Astrocyte of the hippocampus (primary cell): ENCODE measurements at regions not wholly inside any gene's neighbourhood (a gene's known extent, or its start where the extent isn't known, plus 50 kb on each side); places are given as distances from the start of the nearest gene placed in this dataset.
"Not testable (repeated sequence)": the region's sequence is repeated elsewhere in the genome, so short reads cannot be mapped to it uniquely, and the experiment has no call there.

Experiments
- DNase-seq: peaks from one replicate; pipeline ENCODE4 v3.0.0; 2011; ENCODE audit warnings: low read depth, low spot score

DNA sequence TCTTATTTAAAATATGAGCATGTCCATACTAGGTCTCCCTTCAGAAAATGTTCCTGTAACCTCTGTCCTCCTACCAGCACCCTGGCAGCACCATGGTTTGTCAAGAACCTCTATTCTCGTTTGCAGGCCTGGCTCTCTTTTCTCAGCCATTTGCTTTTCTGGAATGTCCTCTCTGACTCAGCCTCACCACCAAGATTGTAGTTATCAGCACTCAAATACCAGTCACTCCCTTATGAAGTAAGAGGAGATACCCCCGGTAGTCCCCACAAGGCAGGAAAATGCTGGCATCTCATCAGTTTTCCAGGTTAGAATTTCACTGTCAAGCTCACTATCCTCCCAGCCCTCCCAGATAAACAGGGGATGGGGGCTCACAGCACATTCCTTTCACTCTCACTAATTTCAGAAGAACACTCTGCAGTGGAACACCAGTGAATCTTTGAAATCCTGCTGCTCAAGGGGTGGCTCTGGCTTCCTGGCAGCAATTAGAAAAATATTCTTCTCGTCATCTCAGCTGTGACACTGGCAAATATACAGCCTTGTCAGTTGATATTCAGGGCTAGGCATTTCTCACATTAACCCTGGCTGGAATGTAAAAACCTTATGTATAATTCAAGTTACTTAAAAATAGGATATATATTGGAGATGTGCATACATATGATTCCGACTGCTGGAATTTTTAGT lies 129.2 kb downstream of the TBX18 start:
- peak; percentile 74 for DNase-seq

DNA sequence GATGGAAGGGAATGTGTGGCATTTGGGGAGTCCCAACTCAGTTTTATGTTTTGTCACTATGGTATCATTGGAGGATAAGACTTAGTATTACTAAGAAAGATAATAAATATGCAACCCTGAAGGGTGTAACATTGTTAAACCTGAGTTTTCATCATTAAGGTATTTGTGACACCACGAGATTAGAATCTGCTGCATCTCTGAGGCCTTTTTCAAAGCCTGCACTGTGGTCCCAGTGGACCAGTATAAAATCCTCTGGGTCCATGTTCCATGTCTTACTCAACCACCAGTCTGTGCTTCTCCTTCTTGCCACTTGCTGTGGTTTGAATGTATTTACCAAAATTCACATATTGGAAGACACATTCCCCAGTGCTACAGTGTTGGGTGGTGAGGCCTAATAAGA lies 130.6 kb downstream of the TBX18 start:
- DNase-seq = no peak

DNA sequence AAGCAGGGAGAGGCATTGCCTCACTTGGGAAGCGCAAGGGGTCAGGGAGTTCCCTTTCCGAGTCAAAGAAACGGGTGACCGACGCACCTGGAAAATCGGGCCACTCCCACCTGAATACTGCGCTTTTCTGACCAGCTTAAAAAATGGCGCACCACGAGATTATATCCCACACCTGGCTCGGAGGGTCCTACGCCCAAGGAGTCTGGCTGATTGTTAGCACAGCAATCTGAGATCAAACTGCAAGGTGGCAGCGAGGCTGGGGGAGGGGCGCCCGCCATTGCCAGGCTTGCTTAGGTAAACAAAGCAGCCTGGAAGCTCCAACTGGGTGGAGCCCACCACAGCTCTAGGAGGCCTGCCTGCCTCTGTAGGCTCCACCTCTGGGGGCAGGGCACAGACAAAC lies 137.9 kb downstream of the TBX18 start:
- DNase-seq = not testable (repeated sequence)

DNA sequence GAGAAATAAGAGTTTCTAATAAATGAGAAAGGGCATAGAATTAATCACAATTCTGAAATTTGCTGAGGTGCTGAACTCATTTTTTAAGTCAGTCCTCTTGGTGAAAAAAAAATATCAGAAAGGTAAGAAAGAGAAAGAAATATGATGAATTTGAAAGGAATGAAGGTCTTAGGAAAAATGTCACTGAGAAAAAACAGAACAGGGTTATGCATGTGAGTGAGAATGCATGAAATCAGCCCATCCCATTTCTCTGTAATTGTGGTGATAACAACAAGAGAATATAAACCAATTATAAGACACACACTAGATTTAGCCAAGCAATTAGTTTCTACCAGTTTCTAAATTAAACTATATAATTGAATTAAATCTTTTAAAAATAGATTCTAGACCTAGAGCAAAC lies 138.9 kb downstream of the TBX18 start:
- no peak for DNase-seq

DNA sequence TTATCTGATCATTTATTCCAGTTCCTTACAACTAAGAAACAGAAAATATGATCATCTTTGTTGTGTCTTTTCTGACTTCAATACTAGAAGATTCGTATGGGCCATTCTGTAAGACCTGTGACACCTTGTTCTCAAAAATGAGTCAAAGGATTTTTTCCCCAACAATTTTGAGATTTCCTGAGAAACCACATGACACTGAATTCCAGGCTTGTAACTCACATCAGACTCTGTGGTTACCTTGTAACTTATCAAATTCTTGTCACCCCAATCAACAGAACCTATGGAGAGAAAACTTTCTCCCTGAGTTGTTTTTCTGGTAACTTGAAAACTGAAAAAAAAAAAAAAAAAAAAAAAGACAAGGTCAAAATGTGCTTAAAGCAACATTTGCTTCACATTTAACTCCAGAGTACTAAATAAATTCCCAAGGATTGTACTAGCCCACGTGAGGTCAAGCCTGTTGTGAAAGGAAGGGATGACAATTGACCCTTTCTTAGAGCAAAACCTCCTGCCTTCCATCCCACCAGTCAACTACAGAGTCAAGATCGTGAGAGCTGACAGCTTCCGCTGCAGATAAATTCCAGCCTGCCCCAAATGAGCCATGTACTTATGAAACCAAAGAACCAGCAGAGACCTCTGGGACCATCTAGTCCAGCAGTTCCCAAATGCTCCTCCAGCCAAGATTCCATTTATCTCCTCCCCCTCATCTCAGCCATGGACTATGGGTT lies 140.3 kb downstream of the TBX18 start:
- DNase-seq = peak; percentile 77

DNA sequence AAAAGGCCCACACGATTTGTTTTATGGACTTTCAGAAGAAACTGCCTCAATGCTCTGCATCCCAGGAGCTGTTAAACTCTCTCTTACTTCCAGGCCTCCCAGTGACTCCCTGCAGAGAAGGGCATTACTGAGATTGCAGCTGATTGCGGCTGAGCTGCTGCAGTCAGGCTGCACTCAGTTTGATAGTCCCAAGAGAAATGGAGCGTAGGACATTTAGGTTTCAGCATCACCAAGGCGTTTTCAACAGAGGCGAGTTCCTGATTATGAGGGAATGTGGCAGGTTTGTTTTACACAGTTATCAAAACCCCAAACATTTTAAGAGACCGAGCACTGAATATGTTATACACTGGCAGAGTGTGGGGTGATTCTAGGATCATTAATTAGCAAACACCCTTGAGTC lies 145.6 kb downstream of the TBX18 start:
- peak; percentile 66 for DNase-seq

DNA sequence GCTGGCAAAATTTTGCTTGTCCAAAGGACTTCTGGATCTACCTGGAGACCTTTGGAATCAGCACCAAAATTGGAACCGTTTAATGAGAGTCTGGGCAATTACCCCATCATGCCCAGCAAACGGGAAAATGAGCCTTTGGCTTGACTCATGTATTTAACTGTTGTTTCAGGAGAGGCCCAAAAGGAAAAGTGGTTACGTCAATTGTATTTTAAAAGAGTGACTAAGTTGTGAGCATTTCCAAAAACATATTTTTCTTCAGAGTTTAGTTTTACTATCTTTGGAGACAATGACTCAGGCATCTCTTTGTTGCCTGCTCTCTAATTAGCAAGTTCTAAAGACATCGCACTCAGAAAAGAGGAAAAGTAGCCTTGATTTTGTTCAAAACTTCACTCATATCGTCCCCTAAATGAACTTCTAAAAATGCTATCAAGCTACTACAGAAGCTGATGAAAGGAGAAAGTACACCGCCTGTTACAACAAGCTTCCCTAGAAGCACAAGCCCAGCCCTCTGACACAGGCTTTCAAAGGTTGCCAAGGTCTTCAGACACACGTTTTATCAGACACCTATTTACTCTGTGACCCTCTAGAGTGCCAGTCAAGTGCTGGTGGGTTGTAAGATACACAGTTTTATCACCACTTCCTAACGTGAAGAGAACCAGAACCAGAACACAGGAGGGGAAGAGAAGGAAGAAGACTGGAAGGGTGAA lies 146.2 kb downstream of the TBX18 start:
- DNase-seq = peak; percentile 76

DNA sequence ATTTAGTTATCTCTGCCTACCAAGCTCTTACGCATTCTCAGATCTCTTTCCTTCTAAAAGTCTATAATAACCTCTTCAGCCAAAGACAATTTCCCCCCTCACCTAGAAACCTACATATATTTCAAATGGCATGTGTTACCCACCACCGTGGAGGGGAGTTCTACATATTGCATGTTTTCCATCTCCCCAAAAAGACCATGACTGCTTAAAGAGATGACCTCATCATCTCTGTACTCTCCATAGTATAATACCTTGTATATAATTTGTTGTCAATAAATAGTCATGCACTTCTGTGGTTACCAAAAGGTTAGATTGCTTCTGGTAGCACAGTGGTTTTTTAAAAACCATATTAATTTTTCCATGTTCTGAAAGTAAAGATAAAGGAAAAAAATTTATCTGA lies 148.4 kb downstream of the TBX18 start:
- DNase-seq = no peak

DNA sequence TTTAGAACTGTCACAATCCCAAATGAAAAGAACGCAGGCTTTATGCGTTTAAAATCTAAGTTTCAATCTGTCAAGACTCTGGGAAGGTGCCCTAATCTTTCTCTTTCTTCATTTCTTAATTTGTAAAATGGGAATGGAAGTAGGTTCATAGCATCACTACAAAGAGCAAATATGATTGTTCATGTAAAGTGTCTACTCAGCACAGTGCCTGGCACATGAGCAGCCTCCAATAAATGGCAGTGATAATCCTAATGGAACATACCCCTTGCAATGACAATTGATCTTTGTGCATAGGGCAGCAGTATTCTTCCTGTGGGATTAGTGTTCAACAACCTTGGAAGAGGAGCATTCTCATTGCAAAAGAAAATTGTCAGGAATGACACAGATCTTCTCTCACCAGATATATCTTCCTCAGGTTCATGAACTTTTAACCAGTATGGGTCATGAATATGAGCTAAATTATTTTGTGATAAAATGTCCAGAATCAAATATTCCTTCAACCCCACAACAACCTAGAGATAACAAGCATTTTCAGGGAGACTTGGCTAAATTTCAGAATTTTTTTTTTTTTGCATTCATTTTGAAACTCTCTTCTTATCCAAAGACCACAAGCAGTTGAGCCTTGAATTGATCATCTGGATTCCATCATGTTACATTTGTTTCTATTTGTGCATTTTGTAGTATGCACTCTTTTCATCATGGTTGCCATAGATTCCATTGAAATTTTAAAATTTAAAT lies 149.1 kb downstream of the TBX18 start:
- no peak for DNase-seq

DNA sequence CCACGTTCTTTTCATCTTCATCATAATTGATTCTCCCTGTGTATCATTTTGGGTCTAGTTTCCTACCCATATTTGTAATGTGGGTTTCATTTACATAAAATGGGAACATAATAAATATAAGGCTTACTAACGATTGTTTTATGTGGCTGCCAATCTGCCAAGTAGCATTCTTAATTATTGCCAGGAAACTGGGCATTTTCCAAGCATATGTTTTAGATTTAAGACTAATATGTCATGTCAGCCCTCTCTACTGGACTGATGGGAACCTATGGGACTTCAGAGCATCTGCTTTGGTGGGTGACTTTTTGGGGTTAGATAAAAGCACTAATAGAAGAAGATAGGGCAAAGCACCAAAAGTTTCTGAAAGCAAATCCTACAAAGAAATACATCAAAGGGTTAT lies 157.5 kb downstream of the TBX18 start:
- no peak for DNase-seq

DNA sequence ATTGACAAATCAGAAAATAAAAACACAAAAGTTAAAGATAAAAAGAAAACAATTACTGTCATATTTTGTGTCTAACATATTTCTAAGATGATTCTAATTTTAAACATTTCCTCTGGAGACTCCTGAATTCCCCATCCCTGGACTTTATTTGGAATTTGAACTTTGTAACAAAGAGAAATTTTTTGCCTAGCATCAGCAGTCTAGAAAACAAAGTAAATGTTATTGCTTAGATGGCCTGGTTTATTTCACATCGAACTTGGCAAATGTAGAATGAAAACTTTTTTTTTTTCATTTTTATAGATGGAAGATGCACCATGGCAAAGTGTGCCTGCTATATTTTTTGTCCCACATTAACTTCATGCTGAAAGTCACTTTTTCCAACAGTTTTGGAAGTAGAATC lies 159.1 kb downstream of the TBX18 start:
- no peak for DNase-seq

DNA sequence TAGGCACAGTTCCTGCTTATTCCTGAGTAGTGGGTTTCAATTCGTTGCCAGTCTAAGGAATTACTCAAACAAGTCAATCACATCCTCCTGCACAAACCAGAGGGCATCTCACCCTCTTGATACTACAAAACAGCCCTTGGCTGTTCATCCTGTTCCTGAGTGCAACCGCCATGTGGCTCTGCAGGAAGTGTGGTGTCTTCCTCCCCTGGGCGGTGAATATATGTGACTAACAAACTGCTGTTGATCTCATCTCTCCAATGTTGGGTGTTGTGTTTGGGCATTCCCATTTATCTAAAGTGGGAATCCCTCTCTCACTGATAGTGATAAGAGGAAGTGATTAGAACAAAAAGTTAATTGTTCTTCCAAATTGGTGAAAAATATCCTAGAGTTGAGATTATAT lies 163.0 kb downstream of the TBX18 start:
- DNase-seq = no peak

DNA sequence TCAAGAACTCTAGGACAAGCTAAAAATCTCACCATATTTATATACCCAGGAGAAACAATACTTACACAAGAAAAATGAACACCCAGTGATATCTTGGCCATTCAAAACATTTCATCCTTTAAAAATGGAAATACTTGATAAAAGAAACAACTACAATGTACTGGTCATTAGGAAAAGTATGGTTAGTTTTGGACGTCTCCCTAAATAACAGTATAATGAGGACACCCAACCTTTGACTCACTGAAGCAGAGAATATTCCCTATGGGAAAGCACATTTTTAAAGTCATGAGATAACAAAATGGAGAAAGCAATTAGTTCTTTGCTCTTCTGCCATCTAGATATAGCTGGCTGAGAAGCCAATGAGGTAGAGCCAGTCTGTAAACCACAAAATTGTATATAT lies 164.4 kb downstream of the TBX18 start:
- no peak for DNase-seq

DNA sequence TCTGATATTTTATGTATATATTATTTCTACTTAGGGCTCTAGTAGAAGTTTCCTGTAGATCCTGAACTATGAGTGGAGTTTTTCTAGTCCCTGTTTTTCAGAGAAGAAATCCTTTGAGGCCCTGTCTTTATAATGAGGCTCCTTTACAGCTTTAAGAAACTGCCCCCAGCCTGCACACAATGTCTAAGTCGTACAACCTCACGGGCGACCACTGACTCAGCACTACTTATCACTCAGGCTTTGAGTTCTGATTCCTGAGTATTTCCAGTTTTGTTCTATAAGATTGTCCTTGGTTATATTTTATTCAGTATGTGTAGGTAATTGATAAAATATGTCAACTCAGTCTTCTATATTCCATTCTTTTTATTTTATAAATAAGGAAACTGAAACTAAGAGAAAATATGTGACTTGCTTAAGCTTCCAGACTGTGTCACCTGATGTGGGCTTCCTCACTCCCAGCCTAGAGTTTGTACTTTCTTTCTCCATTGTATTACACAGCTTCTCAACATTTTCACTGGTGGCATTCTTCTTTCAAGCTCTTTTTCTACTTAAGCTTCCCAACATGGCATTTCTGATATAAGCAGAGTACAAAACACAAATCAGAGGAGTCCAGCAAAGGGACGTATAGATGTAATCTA lies 167.0 kb downstream of the TBX18 start:
- no peak for DNase-seq

DNA sequence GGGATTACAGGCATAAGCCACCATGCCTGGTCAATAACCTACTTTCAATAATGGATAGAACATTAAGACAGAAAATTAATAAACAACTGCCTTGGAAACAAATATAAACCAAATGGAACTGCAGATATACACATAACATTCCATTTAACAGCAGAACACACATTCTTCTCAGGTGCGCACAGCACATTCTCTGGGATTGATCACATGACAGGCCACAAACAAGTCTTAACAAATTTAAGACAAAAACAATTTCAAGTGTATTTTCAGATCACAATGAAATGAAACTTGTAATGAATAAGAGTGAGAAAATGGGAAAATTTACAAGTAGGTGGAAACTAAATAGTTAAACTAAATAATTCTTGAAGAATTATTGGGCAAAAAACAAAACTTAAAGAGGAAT lies 167.9 kb downstream of the TBX18 start:
- DNase-seq = no peak

DNA sequence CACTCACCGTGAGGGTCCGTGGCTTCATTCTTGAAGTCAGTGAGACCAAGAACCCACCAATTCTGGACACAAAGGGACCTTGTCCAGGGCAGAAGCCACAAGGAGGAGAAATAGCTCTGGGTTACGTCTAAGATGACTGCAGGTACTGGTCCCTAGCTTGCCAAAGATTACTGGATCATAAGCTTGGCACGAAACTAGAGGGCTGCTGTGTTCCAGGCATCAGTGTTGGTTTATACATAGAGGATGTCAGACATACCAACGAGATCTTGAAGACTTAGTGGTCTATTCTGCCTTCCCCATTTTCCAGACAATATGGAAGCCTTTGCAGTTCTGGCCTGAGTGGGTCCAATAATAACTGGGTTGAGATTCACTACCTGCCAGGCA lies 175.7 kb downstream of the TBX18 start:
- DNase-seq = no peak

DNA sequence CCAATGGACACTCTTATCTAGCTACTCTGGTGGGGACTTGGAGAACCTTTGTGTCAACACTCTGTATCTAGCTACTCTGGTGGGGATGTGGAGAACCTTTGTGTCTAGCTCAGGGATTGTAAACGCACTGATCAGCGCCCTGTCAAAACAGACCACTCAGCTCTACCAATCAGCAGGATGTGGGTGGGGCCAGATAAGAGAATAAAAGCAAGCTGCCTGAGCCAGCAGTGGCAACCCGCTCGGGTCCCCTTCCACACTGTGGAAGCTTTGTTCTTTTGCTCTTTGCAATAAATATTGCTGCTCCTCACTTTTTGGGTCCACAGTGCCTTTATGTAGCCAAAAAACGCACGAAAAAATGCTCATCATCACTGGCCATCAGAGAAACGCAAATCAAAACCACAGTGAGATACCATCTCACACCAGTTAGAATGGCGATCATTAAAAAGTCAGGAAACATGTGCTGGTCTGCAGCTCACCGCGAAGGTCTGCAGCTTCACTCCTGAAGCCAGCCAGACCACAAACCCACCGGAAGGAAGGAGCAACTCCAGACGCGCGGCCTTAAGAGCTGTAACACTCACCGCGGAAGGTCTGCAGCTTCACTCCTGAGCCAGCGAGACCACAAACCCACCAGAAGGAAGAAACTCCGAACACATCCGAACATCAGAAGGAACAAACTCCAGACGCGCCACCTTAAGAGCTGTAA lies 176.3 kb downstream of the TBX18 start:
- not testable (repeated sequence) for DNase-seq

DNA sequence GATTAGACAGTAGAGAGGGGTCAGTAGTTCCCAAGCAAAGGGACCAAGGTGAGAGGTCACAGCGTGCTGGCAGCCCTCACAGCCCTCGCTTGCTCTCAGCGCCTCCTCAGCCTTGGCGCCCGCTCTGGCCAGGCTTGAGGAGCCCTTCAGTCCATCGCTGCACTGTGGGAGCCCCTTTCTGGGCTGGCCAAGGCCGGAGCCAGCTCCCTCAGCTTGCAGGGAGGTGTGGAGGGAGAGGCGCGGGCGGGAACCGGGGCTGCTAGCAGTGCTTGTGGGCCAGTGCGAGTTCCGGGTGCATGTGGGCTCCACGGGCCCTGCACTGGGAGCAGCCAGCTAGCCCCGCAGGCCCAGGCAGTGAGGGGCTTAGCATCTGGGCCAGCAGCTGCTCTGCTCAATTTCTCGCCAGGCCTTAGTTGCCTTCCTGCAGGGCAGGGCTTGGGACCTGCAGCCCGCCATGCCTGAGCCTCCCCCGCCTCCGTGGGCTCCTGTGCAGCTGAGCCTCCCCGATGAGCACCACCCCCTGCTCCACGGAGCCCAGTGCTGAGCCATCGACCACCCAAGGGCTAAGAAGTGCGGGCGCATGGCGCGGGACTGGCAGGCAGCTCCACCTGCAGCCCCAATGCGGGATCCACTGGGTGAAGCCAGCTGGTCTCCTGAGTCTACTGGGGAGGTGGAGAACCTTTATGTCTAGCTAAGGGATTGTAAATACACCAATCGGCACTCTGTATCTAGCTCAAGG lies 177.0 kb downstream of the TBX18 start:
- DNase-seq = not testable (repeated sequence)

DNA sequence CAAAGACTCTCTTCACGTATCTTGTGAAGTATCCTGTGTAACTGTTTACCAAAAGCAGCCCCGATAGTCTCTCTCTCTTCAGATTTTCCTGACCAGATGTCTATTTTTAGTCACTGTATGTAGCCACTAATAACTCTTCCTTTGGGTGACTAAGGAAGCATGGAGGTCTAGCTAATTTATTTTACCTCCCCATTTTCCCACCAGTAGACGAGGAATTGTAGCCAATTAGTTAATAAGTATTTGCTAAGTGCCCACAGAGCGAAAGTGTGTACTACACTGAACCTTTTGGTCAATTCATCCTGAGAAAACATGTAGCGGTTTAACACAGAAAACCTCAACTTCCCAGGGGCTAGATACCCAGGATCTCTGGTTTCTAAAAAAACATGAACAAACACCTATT lies 180.6 kb downstream of the TBX18 start:
- DNase-seq = peak; percentile 42

DNA sequence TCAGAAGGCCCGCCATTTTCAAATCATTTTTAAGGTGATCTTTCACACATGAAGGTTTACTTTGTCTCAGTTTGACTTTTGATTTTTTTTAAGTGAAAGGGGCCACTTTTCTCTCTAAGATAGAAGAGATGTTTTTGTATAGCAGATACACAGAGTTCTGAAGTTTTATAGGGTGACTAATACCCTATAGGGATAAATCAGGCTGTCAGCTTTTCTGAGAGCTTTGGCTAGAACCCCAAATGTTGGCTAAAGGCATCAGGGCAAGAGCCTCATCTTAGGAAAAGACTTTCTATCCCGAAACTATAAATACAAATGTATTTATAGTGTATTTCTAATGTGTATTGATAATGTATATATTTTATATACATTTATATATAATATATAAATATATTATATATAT lies 181.4 kb downstream of the TBX18 start:
- DNase-seq = no peak
